HG03521 (cell line): ENCODE measurements at regions not wholly inside any gene's neighbourhood (a gene's known extent, or its start where the extent isn't known, plus 50 kb on each side); places are given as distances from the start of the nearest gene placed in this dataset.
A peak's percentile ranks its signal among the peaks of the same experiment; 100 is the strongest.
"Not testable (repeated sequence)": the region's sequence is repeated elsewhere in the genome, so short reads cannot be mapped to it uniquely, and the experiment has no call there.

Source experiments
- ATAC-seq: cut with Tn5 transposase; IDR thresholded peaks from one replicate; pipeline ENCODE4 v1.9.1; 2021; ENCODE audit warnings: mild to moderate bottlenecking, moderate library complexity; ENCODE audit not compliant: unreplicated experiment

- peak; percentile 77 for ATAC-seq
Measured at GRCh38 chr3:138890555-138891187, 55.9 kb upstream of the PIK3CB start.

GRCh38 chr3:138889792-138890191, 55.1 kb upstream of the PIK3CB start:
- no peak for ATAC-seq

- ATAC-seq: no peak
Measured at GRCh38 chr3:138888560-138888959, 53.8 kb upstream of the PIK3CB start.

GRCh38 chr3:138886096-138886495, 51.4 kb upstream of the PIK3CB start:
- not testable (repeated sequence) for ATAC-seq
